Kidney (tissue), 13 donors: ENCODE measurements at regions not wholly inside any gene's neighbourhood (a gene's known extent, or its start where the extent isn't known, plus 50 kb on each side); places are given as distances from the start of the nearest gene placed in this dataset.
A peak's percentile ranks its signal among the peaks of the same experiment; 100 is the strongest.

Source experiments
- DNase-seq, 5 donors: peaks; one replicate each; pipeline ENCODE4 v3.0.0-alpha.2; 2013 to 2020
- FAIRE-seq: peaks from 2 replicates; lab custom pipeline; 2012; peaks lifted over from hg19 to GRCh38; lab: Jason Lieb, UNC
- H3K27ac ChIP-seq, 2 donors: one replicate each; pipeline ENCODE4 v1.7.0; 2013; ENCODE audit warnings: low read depth in 2 of 2, low read length in 2 of 2, inconsistent platforms in 1 of 2
- H3K27me3 ChIP-seq: one replicate; pipeline ENCODE4 v1.7.1; 2013; ENCODE audit warnings: low read length, inconsistent platforms; ENCODE audit not compliant: control insufficient read depth, insufficient read depth
- H3K36me3 ChIP-seq, 3 donors: one replicate each; pipeline versions ENCODE4 v1.7.0 to v1.7.1; 2013; ENCODE audit warnings: low read length in 3 of 3, control low read depth in 1 of 3, inconsistent platforms in 1 of 3; ENCODE audit not compliant: insufficient read depth in 3 of 3, control insufficient read depth in 2 of 3
- H3K4me1 ChIP-seq, 3 donors: one replicate each; pipeline versions ENCODE4 v1.7.0 to v1.7.1; 2013; ENCODE audit warnings: low read length in 3 of 3, inconsistent platforms in 1 of 3, low read depth in 1 of 3; ENCODE audit not compliant: control insufficient read depth in 2 of 3, insufficient read depth in 2 of 3
- H3K4me3 ChIP-seq, 3 donors: one replicate each; pipeline versions ENCODE4 v1.7.0 to v1.8.1; 2013; ENCODE audit warnings: low read length in 3 of 3, control low read depth in 1 of 3, inconsistent platforms in 1 of 3
- H3K9ac ChIP-seq, 3 donors: one replicate each; pipeline versions ENCODE4 v1.7.0 to v1.7.1; 2013; ENCODE audit warnings: low read length in 3 of 3, control low read depth in 1 of 3, inconsistent platforms in 1 of 3
- H3K9me3 ChIP-seq, 3 donors: one replicate each; pipeline versions ENCODE4 v1.7.0 to v1.7.1; 2013; ENCODE audit warnings: low read length in 3 of 3, control low read depth in 1 of 3, inconsistent platforms in 1 of 3; ENCODE audit not compliant: control insufficient read depth in 2 of 3, insufficient read depth in 1 of 3
- intact Hi-C: fragments of 100-400 bp; cut with DNase I; formaldehyde crosslinking; loops from one replicate; pipeline ENCODE4 v1.11.1; 2022
- TF ChIP-seq, protein P1 (sequence below): IDR thresholded peaks from 3 replicates; pipeline ENCODE4 v1.5.1; 2012; ENCODE audit warnings: mild to moderate bottlenecking, moderate library complexity, borderline replicate concordance; ENCODE audit not compliant: insufficient read depth; ENCODE audit errors: extremely low read depth
- donor health status: control.
- donor health status: control.
- donor health status: control.
- donor health status: control.
- donor health status: control.
- donor health status: DM: yes; HTN: yes; CAD: no.
- donor health status: Normal renal cell carcinoma (clear cell type).

DNA sequence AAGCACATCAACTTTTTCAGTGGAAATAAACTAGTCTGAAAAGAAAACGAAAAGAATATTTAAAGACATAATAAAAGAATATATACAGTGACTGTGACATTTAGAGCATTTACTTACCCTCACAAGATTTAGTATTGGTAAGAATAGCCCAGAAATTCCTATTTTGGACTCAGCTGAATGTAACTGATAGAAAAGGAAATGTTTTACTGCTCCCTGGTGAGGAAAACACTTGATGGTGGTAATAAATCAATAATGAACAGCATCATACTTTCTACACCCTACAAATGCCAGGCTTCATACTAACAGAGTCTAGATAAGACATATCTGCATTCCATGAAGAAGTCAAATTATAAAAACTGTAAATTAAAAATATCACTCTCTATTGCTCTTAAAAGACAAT lies 753.5 kb upstream of the PCDH10 start:
- FAIRE-seq (no peak), DNase-seq (peak in 2 of 5 donors; percentile 54 to 69)
- TF ChIP-seq, protein P1, sequence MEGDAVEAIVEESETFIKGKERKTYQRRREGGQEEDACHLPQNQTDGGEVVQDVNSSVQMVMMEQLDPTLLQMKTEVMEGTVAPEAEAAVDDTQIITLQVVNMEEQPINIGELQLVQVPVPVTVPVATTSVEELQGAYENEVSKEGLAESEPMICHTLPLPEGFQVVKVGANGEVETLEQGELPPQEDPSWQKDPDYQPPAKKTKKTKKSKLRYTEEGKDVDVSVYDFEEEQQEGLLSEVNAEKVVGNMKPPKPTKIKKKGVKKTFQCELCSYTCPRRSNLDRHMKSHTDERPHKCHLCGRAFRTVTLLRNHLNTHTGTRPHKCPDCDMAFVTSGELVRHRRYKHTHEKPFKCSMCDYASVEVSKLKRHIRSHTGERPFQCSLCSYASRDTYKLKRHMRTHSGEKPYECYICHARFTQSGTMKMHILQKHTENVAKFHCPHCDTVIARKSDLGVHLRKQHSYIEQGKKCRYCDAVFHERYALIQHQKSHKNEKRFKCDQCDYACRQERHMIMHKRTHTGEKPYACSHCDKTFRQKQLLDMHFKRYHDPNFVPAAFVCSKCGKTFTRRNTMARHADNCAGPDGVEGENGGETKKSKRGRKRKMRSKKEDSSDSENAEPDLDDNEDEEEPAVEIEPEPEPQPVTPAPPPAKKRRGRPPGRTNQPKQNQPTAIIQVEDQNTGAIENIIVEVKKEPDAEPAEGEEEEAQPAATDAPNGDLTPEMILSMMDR: no peak
- intact Hi-C loops: no loop called here
- Histone ChIP-seq H3K36me3 (no peaks in the 10 kb centered on the region), H3K9ac (no peak overlapping the region), H3K4me1 (no peaks in the 10 kb centered on the region), H3K9me3 (no peaks in the 10 kb centered on the region), H3K4me3 (no peak overlapping the region), H3K27me3 (no peaks in the 10 kb centered on the region), H3K27ac (no peak overlapping the region)

DNA sequence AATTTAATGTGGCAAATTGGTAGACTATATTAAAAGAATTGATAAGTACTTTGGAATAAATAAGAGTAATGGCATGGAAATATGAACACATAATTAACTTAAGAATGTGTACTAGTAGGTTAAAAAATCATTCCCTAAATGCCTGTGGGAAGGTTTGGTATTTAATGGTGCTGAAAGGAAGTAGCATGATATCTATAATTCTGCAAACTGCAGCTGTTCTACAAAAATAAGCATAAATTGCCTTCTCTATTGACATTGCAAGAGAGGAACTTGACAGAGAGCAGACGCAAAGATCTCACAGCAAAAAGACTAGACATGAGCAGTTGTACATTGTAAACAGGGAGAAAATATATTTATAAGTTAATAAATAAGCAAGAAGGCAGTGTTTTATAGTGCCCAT lies 752.5 kb upstream of the PCDH10 start:
- no peaks in the 10 kb centered on the region for H3K9me3 ChIP-seq
- no peaks in the 10 kb centered on the region for H3K27me3 ChIP-seq
- H3K27ac ChIP-seq: no peak overlapping the region
- TF ChIP-seq, protein P1: no peak
- H3K4me3 ChIP-seq: no peak overlapping the region
- DNase-seq (peak in 1 of 5 donors; percentile 4), FAIRE-seq (no peak)
- H3K4me1 ChIP-seq: no peaks in the 10 kb centered on the region
- H3K9ac ChIP-seq: no peak overlapping the region
- intact Hi-C loops: no loop called here
- H3K36me3 ChIP-seq: no peaks in the 10 kb centered on the region

DNA sequence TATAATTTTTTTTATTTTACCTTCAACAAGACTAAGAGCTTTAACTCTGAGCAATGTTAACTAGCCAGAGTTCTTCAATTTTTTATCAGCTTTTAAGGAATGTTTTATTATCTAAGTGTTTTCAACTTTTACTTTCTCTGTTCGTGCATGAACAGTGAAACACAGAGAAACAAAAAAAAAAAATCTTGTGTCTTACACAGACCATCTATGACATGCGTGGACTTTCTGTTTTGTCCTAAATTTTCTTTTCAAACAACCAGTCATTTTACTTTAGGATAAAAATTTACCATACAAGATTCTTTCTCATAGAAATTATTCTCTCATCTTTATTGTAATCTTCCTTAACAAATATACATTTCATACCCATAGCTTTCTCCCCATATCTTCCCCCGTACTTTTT lies 731.9 kb upstream of the PCDH10 start:
- Histone ChIP-seq H3K4me1 (no peaks in the 10 kb centered on the region), H3K9me3 (no peaks in the 10 kb centered on the region), H3K27me3 (no peaks in the 10 kb centered on the region), H3K27ac (no peak overlapping the region), H3K36me3 (no peaks in the 10 kb centered on the region), H3K9ac (no peak overlapping the region), H3K4me3 (no peak overlapping the region)
- FAIRE-seq (no peak), DNase-seq (no peak)
- intact Hi-C loops: no loop called here
- TF ChIP-seq, protein P1: no peak

DNA sequence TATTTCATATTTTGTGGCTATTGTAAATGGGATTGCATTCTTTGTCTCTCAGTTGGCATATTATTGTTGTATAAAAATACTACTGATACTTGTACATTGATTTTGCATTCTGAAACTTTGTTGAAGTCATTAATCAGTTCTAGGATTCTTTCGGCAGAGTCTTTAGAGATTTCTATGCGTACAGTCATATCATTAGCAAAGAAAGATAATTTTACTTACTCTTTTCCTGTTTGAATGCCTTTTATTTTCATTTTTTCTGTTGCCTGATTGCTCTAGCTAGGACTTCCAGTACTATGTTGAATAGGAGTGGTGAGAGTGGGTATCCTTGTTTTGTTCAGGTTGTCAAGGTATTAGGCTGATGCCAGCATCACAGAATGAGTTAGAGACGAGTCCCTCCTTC lies 722.0 kb upstream of the PCDH10 start:
- Histone ChIP-seq H3K36me3 (no peaks in the 10 kb centered on the region), H3K4me3 (no peak overlapping the region), H3K9ac (no peak overlapping the region), H3K27ac (no peak overlapping the region), H3K9me3 (no peaks in the 10 kb centered on the region), H3K27me3 (no peaks in the 10 kb centered on the region), H3K4me1 (no peaks in the 10 kb centered on the region)
- DNase-seq (no peak), FAIRE-seq (no peak)
- intact Hi-C loops: no loop called here
- TF ChIP-seq, protein P1: no peak
